22Rv1 (cell line): ENCODE measurements at regions not wholly inside any gene's neighbourhood (a gene's known extent, or its start where the extent isn't known, plus 50 kb on each side); places are given as distances from the start of the nearest gene placed in this dataset.

ENCODE experiments used
- H3K27ac ChIP-seq: fragments of 450-650 bp; 2 replicates; pipeline ENCODE4 v1.5.1; 2017
- ZFX ChIP-seq: fragments of 450-650 bp; IDR thresholded peaks from 2 replicates; pipeline ENCODE4 v1.6.1; 2017; ENCODE audit warnings: antibody characterized with exemption, borderline replicate concordance
- TF ChIP-seq, protein P1 (sequence below): fragments of 450-650 bp; IDR thresholded peaks from 2 replicates; pipeline ENCODE4 v1.5.1; 2017; ENCODE audit warnings: mild to moderate bottlenecking

DNA sequence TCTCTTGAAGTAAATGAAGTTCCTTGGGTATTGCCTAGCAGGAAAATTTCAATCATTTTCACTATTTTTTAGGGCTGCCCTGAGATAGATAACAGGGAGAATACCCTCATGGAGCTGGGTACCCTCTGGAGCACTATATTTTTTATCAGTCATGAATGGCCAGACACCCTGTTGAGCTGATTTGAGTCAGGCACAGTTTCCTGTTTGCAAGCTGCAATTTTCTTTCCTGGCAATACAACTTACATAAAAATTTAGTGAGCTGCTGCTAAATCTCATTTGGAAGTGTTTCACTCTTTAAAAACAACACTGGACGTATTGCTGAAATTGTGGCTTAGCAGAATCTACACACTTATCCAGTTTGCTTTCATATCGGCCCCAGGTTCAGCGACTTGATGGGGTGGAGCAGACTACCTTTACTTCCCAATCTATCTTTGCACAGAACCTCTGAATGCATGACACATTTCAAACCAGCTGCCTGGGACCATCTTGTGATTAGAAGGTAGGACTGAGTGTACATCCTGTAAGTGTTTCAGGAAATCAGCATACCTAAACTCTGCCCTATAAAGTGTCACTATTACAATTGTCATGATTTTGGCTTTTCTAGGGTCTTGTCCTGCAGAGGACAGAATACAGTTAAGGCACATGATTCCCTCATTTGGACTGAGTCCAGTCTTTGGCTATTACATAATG lies 125.7 kb upstream of the FAM3C start:
- H3K27ac ChIP-seq, result no peak overlapping the region
- no peak for TF ChIP-seq ZFX
- TF ChIP-seq, protein P1, sequence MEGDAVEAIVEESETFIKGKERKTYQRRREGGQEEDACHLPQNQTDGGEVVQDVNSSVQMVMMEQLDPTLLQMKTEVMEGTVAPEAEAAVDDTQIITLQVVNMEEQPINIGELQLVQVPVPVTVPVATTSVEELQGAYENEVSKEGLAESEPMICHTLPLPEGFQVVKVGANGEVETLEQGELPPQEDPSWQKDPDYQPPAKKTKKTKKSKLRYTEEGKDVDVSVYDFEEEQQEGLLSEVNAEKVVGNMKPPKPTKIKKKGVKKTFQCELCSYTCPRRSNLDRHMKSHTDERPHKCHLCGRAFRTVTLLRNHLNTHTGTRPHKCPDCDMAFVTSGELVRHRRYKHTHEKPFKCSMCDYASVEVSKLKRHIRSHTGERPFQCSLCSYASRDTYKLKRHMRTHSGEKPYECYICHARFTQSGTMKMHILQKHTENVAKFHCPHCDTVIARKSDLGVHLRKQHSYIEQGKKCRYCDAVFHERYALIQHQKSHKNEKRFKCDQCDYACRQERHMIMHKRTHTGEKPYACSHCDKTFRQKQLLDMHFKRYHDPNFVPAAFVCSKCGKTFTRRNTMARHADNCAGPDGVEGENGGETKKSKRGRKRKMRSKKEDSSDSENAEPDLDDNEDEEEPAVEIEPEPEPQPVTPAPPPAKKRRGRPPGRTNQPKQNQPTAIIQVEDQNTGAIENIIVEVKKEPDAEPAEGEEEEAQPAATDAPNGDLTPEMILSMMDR, result no peak

DNA sequence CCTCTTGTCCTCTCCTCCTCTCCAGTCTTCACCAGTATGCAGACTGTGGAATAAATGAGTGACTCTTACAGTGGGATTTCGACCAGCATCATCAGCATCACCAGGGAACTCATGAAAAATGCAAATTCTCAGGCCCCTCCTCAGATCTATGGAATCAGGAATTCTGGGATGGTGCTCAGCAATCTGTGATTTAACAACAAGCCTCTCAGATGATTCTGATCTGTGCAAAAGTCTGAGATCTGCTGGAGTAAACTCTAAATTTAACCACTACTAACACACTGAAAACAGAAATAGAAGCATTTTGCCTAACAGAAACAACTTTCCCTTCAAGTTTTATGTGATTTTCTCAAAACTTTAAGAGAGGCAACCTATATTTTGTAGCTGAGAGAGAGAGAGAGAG lies 124.8 kb upstream of the FAM3C start:
- no peak for TF ChIP-seq ZFX
- TF ChIP-seq, protein P1, result no peak
- H3K27ac ChIP-seq, result no peak overlapping the region

DNA sequence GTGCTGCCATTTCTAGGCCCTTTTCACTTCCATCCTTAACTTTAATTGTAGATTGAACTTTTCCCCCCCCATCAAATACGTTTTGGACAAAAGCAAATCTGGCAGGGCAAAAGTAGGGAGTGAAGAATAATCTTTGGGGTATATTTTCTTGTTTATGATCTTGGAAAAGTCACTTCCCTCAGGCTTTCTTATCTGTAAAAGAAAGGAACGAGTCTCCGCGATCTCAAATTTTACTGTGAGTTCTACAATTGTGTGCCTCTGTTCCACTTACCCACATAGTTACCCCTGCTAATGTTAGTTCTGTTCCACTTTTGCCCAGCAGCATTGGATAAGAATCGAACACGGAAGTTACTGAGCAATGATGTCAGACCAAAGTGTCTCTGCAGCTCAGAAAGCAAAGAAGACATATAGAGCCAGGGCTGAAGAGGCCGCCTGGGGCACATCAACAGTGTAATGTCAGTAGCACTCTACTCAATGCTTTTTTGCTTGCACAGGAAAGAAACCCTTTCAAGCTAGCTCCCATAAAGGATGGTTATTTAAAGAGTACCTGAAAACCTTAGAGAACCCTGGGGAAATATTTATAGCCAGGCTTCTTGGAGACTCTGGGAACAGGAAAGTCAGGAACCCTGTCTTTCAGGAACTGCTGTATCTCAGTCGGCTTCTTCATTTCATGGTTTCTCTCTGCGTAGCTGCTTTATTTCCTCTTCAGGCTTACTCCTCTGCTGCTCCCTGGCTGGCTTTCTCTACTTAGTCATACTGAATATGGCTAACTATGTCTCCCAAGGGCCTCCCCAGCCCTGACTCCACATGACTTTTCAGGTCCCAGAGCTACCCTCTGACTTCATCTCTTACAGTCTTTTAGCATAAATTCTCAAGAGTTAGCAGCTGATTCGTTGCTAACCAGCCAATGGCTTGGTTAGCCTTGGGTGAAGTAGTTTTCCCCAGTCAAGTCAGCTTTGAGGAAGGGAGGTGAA lies 123.7 kb upstream of the FAM3C start:
- TF ChIP-seq, protein P1, result no peak
- no peak for TF ChIP-seq ZFX
- H3K27ac ChIP-seq, result no peak overlapping the region

DNA sequence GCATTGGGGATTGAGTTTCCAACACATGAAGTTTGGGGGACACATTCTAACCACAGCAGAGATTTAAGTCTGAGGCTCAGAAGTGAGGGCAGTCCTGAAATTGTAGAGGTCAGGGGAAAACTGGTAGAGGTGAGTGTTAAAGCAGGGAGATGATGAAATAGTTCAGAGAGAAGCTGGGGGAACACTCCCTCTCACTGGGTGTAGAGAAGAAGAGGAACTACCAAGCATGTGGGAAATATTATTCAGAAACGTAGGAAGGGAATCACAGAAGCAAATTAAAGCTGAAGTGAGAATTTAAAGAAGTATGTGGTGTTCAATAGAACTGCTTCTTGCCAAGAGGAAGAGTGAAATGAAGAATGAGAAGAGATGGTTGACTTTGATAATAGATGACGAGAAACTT lies 121.5 kb upstream of the FAM3C start:
- TF ChIP-seq, protein P1, result no peak
- no peak overlapping the region for H3K27ac ChIP-seq

DNA sequence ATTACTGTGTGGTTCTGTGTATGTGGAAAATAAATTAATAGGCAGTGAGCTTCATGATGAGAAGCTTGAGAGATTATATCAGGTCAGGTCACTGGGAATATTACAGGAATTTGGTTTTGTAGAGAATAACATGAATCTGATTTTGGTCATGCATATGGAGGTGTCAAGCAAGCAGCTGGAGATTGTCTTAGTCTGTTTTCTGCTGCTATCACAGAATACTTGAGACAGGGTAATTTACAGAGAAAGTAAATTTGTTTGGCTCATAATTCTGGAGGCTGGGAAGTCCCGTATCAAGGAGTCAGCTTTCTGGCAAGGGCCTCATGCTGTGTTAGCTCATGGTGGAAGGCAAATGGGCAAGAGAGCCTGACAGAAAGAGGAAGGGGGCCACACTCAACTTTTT lies 120.7 kb upstream of the FAM3C start:
- TF ChIP-seq, protein P1, result no peak
- TF ChIP-seq ZFX, result no peak

DNA sequence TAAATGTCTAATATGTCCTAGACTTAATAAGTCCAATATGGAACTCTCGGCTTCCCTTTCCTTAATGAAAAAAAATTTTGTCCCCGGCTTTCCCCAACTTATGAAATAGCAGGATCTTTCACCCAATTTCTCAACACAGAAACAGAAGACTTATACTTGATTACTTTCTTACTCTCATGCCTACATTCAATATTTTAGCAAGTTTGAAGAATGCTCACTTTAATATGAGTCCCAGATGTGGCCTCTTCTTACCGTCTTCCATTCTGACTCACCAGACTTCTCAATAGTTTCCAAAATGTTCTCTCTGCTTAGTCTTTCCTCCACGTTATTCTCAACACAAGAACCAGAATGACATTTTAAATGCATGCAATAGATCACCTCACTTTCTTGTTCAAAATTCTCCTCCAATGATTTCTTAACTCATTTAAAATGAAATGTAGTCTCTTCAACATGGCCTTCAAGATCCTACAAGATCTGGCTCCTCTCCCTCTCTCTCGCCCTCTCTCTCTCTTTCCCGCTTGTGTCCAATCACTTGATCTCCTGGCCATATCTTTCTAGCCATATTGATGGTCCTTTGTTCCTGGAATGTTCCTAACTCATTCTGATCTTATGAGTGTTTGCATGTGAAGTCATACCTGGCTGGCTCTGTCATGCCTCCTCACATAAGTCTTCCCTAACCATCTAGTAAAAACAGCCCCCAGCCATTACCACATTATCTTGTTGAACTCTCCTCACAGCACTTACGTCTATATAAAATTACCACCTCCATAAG lies 119.7 kb upstream of the FAM3C start:
- no peak overlapping the region for H3K27ac ChIP-seq
- TF ChIP-seq ZFX, result no peak
- TF ChIP-seq, protein P1, result no peak

More for the DNA sequence above, 120.7 kb upstream of the FAM3C start:
- no peak overlapping the region for H3K27ac ChIP-seq
